ENCODE measurements at regions not wholly inside any gene's neighbourhood (a gene's known extent, or its start where the extent isn't known, plus 50 kb on each side); places are given as distances from the start of the nearest gene placed in this dataset.
"Not testable (repeated sequence)": the region's sequence is repeated elsewhere in the genome, so short reads cannot be mapped to it uniquely, and the experiment has no call there.

DNA sequence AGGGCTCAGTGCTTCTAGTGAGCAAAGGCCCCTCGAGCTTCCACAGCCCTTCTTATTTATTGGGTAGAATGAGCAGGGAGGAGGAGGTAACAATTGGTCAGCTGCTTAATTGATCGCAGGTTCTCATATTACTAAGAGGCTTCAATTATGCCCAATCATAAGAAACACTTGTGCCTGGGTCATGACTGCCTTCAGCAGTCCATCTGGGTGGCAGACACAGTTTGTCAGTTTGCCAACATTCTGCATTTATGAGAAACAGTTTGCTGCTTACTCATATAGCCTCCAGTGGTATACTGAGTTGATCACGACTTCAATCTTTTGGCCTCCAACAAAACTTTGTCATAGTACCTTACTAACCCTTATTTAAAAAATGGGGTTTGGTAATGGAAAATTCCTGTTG, 667.0 kb upstream of the MIS18BP1 start:
- not testable (repeated sequence) for TF ChIP-seq POLR2AphosphoS5 (IDR thresholded peaks at IDR 0.05)
- TF ChIP-seq, protein P1, sequence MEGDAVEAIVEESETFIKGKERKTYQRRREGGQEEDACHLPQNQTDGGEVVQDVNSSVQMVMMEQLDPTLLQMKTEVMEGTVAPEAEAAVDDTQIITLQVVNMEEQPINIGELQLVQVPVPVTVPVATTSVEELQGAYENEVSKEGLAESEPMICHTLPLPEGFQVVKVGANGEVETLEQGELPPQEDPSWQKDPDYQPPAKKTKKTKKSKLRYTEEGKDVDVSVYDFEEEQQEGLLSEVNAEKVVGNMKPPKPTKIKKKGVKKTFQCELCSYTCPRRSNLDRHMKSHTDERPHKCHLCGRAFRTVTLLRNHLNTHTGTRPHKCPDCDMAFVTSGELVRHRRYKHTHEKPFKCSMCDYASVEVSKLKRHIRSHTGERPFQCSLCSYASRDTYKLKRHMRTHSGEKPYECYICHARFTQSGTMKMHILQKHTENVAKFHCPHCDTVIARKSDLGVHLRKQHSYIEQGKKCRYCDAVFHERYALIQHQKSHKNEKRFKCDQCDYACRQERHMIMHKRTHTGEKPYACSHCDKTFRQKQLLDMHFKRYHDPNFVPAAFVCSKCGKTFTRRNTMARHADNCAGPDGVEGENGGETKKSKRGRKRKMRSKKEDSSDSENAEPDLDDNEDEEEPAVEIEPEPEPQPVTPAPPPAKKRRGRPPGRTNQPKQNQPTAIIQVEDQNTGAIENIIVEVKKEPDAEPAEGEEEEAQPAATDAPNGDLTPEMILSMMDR (IDR thresholded peaks at IDR 0.05), result not testable (repeated sequence)
